Endodermal cell (in vitro differentiated cells): ENCODE measurements at regions not wholly inside any gene's neighbourhood (a gene's known extent, or its start where the extent isn't known, plus 50 kb on each side); places are given as distances from the start of the nearest gene placed in this dataset.

Source experiments
- DNase-seq: peaks from one replicate; pipeline ENCODE4 v3.0.0-alpha.2; 2017
- H3K27ac ChIP-seq: 2 replicates; pipeline ENCODE4 v1.5.1; 2013; ENCODE audit warnings: mild to moderate bottlenecking, low read depth, low read length, moderate library complexity
- H3K27me3 ChIP-seq: 2 replicates; pipeline ENCODE4 v1.6.1; 2013; ENCODE audit warnings: mild to moderate bottlenecking, low read length, moderate library complexity; ENCODE audit not compliant: insufficient read depth, control insufficient read depth, poor library complexity, severe bottlenecking
- H3K36me3 ChIP-seq: 2 replicates; pipeline ENCODE4 v1.7.0; 2013; ENCODE audit warnings: mild to moderate bottlenecking, low read length, moderate library complexity; ENCODE audit not compliant: control insufficient read depth, insufficient read depth
- H3K4me1 ChIP-seq: one replicate; pipeline ENCODE4 v1.7.0; 2013; ENCODE audit warnings: low read length; ENCODE audit not compliant: control insufficient read depth, insufficient read depth
- H3K4me3 ChIP-seq: 2 replicates; pipeline ENCODE4 v1.5.1; 2013; ENCODE audit warnings: mild to moderate bottlenecking, low read length, moderate library complexity
- H3K9ac ChIP-seq: 2 replicates; pipeline ENCODE4 v1.6.1; 2013; ENCODE audit warnings: mild to moderate bottlenecking, low read length, moderate library complexity; ENCODE audit not compliant: poor library complexity, severe bottlenecking; ENCODE audit errors: extremely low read depth
- H3K9me3 ChIP-seq: 2 replicates; pipeline ENCODE4 v1.6.1; 2013; ENCODE audit warnings: mild to moderate bottlenecking, low read length, moderate library complexity; ENCODE audit not compliant: control insufficient read depth
- H3K27ac Mint-ChIP-seq: 2 replicates; pipeline ENCODE4 v1.8.0; 2020; ENCODE audit warnings: mixed read lengths
- H3K27me3 Mint-ChIP-seq: 2 replicates; pipeline ENCODE4 v1.8.0; 2021; ENCODE audit warnings: mild to moderate bottlenecking, mixed read lengths; ENCODE audit not compliant: insufficient read depth
- H3K36me3 Mint-ChIP-seq: 2 replicates; pipeline ENCODE4 v1.8.0; 2020; ENCODE audit warnings: low read depth, mixed read lengths
- H3K4me1 Mint-ChIP-seq: 2 replicates; pipeline ENCODE4 v1.8.0; 2020; ENCODE audit warnings: mixed read lengths
- H3K4me3 Mint-ChIP-seq: 2 replicates; pipeline ENCODE4 v1.8.0; 2020; ENCODE audit warnings: mild to moderate bottlenecking, moderate library complexity, mixed read lengths
- H3K9me3 Mint-ChIP-seq: 2 replicates; pipeline ENCODE4 v1.8.0; 2020; ENCODE audit warnings: mild to moderate bottlenecking, mixed read lengths
- CTCF ChIP-seq: fragments of 200-600 bp; sonication (generic); conservative IDR thresholded peaks from 2 replicates; pipeline ENCODE4 v1.5.0; 2021; ENCODE audit warnings: antibody characterized with exemption, mild to moderate bottlenecking
- WGBS, 2 experiments: methylation state at CpG; one replicate each; pipeline versions ENCODE4 v1.1.5 to v1.1.7; 2013; ENCODE audit warnings: missing lambda C conversion rate in 2 of 2, mixed read lengths in 1 of 2; ENCODE audit not compliant: insufficient coverage in 1 of 2, insufficient read length in 1 of 2; 5-methylcytosine and 5-hydroxymethylcytosine counted together

- no peak overlapping the region for H3K9ac ChIP-seq
- peaks cover 2% of the 10 kb centered on the region for H3K9me3 Mint-ChIP-seq
- WGBS, 2 experiments: 90 to 100% methylated on average over 1 to 5 of the region's 5 CpGs
- no peak overlapping the region for H3K4me3 Mint-ChIP-seq
- no peaks in the 10 kb centered on the region for H3K27me3 ChIP-seq
- H3K36me3 ChIP-seq: no peaks in the 10 kb centered on the region
- DNase-seq: no peak
- H3K27me3 Mint-ChIP-seq: no peaks in the 10 kb centered on the region
- no peak overlapping the region for H3K27ac Mint-ChIP-seq
- no peaks in the 10 kb centered on the region for H3K36me3 Mint-ChIP-seq
- no peak for TF ChIP-seq CTCF
- no peaks in the 10 kb centered on the region for H3K4me1 ChIP-seq
- H3K4me3 ChIP-seq: no peak overlapping the region
- no peak overlapping the region for H3K27ac ChIP-seq
- peaks cover 6% of the 10 kb centered on the region for H3K4me1 Mint-ChIP-seq
- H3K9me3 ChIP-seq: no peaks in the 10 kb centered on the region
Observed at GRCh38 chrX:109926118-109926517, 76.8 kb upstream of the TMEM164 start.

- Mint-ChIP-seq H3K27me3 (no peaks in the 10 kb centered on the region), H3K4me1 (peaks cover 6% of the 10 kb centered on the region), H3K4me3 (no peak overlapping the region), H3K9me3 (no peaks in the 10 kb centered on the region), H3K36me3 (no peaks in the 10 kb centered on the region), H3K27ac (no peak overlapping the region)
- TF ChIP-seq CTCF: no peak
- Histone ChIP-seq H3K36me3 (no peaks in the 10 kb centered on the region), H3K4me1 (no peaks in the 10 kb centered on the region), H3K27me3 (no peaks in the 10 kb centered on the region), H3K9me3 (no peaks in the 10 kb centered on the region), H3K4me3 (no peak overlapping the region), H3K27ac (no peak overlapping the region), H3K9ac (no peak overlapping the region)
- WGBS, 2 experiments: 94% methylated on average over 5 of the region's 5 CpGs; no CpG with 5 or more reads in 1 of the 2 experiments
- DNase-seq: no peak
Observed at GRCh38 chrX:109926743-109927662, 75.9 kb upstream of the TMEM164 start.

GRCh38 chrX:109927663-109928273, 75.1 kb upstream of the TMEM164 start:
- H3K36me3 Mint-ChIP-seq: no peaks in the 10 kb centered on the region
- no peaks in the 10 kb centered on the region for H3K9me3 Mint-ChIP-seq
- 93% methylated on average over 4 of the region's 4 CpGs; no CpG with 5 or more reads in 1 of the 2 experiments for WGBS, 2 experiments
- Histone ChIP-seq H3K27ac (no peak overlapping the region), H3K4me1 (no peaks in the 10 kb centered on the region), H3K4me3 (no peak overlapping the region), H3K9ac (no peak overlapping the region), H3K27me3 (no peaks in the 10 kb centered on the region), H3K9me3 (no peaks in the 10 kb centered on the region), H3K36me3 (no peaks in the 10 kb centered on the region)
- no peak for TF ChIP-seq CTCF
- no peak overlapping the region for H3K4me3 Mint-ChIP-seq
- no peaks in the 10 kb centered on the region for H3K27me3 Mint-ChIP-seq
- H3K27ac Mint-ChIP-seq: no peak overlapping the region
- no peak for DNase-seq
- peaks cover 6% of the 10 kb centered on the region for H3K4me1 Mint-ChIP-seq
